ENCODE measurements at regions not wholly inside any gene's neighbourhood (a gene's known extent, or its start where the extent isn't known, plus 50 kb on each side); places are given as distances from the start of the nearest gene placed in this dataset.

GRCh38 chr6:95354551-95354950, 222.8 kb upstream of the MANEA start:
- Mint-ChIP-seq H3K9me3 (no peaks in the 10 kb centered on the region), H3K4me1 (ENCODE audit: low read depth) (no peaks in the 10 kb centered on the region), H3K27ac (no peak overlapping the region), H3K36me3 (ENCODE audit: low read depth) (no peaks in the 10 kb centered on the region), H3K4me3 (no peak overlapping the region), H3K27me3 (ENCODE audit: insufficient read depth) (no peaks in the 10 kb centered on the region)
- intact Hi-C loops (cut with micrococcal nuclease): no loop called here
- DNase-seq (ENCODE audit: low spot score): no peak

GRCh38 chr6:95357380-95358020, 219.8 kb upstream of the MANEA start:
- no peaks in the 10 kb centered on the region for H3K36me3 Mint-ChIP-seq (ENCODE audit: low read depth)
- H3K27ac Mint-ChIP-seq: no peak overlapping the region
- H3K4me3 Mint-ChIP-seq: no peak overlapping the region
- intact Hi-C loops (cut with micrococcal nuclease): no loop called here
- DNase-seq (ENCODE audit: low spot score): no peak
- no peaks in the 10 kb centered on the region for H3K9me3 Mint-ChIP-seq
- no peaks in the 10 kb centered on the region for H3K27me3 Mint-ChIP-seq (ENCODE audit: insufficient read depth)
- no peaks in the 10 kb centered on the region for H3K4me1 Mint-ChIP-seq (ENCODE audit: low read depth)

DNA sequence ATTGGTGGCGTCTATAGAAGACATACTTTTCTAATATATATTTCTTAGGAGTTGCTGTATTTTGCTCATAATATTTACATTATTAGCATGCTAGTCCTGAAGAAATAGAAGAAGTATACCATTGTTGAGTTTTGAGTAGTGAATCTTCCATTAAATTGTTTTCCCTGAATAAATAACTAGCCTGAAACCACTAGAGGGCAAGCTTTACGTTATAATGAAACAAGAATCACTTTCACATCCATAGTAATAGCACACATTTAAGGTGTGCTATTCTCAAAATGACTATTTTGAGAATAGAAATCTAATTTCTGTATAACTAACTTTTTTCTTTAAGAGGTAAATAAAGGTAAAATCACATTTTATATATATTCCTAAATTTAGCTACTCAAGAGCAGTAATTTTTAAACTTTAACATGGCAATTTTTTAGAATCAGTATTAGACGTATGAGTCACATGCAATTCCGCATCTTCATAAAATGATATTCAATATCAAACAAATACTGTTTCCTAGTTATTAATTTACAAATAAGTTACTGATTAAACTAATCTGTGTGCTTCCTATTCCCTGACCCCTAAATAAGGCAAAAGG, 213.2 kb upstream of the MANEA start:
- Mint-ChIP-seq H3K9me3 (no peaks in the 10 kb centered on the region), H3K27me3 (ENCODE audit: insufficient read depth) (no peaks in the 10 kb centered on the region), H3K27ac (no peak overlapping the region), H3K4me3 (no peak overlapping the region), H3K4me1 (ENCODE audit: low read depth) (no peaks in the 10 kb centered on the region), H3K36me3 (ENCODE audit: low read depth) (no peaks in the 10 kb centered on the region)
- no peak for DNase-seq (ENCODE audit: low spot score)
- intact Hi-C loops (cut with micrococcal nuclease): loop anchor here (10.0 kb wide), 1 partner anchor 1101 kb away; no protein-coding TSS in a partner anchor

DNA sequence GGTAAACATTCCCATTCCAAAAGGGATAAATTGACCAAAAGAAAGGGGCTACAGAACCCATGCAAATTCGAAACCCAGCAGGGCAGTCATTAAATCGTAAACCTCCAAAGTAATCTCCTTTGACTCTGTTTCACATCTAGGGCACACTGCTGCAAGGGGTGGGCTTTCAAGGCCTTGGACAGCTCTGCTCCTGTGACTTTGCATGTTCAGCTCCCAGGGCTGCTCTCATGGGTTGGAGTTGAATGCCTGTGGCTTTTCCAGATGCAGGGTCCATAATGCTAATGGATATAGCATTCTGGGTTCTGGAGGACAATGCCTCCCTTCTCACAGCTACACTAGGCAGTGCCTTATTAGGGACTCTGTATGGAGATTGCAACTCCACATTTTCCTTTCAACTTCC, 211.9 kb upstream of the MANEA start:
- H3K4me3 Mint-ChIP-seq: no peak overlapping the region
- no peaks in the 10 kb centered on the region for H3K9me3 Mint-ChIP-seq
- H3K36me3 Mint-ChIP-seq (ENCODE audit: low read depth): no peaks in the 10 kb centered on the region
- DNase-seq (ENCODE audit: low spot score): no peak
- H3K27me3 Mint-ChIP-seq (ENCODE audit: insufficient read depth): no peaks in the 10 kb centered on the region
- H3K4me1 Mint-ChIP-seq (ENCODE audit: low read depth): no peaks in the 10 kb centered on the region
- H3K27ac Mint-ChIP-seq: no peak overlapping the region
- intact Hi-C loops (cut with micrococcal nuclease): loop anchor here (10.0 kb wide), 1 partner anchor 1099 kb away; no protein-coding TSS in a partner anchor

- Mint-ChIP-seq H3K36me3 (ENCODE audit: low read depth) (no peaks in the 10 kb centered on the region), H3K9me3 (no peaks in the 10 kb centered on the region), H3K27ac (no peak overlapping the region), H3K27me3 (ENCODE audit: insufficient read depth) (no peaks in the 10 kb centered on the region), H3K4me3 (no peak overlapping the region), H3K4me1 (ENCODE audit: low read depth) (no peaks in the 10 kb centered on the region)
- no peak for DNase-seq (ENCODE audit: low spot score)
- intact Hi-C loops (cut with micrococcal nuclease): loop anchor here (10.0 kb wide), 1 partner anchor 1098 kb away; no protein-coding TSS in a partner anchor
Observed at GRCh38 chr6:95366414-95366813, 210.9 kb upstream of the MANEA start.

GRCh38 chr6:95383878-95384277, 193.5 kb upstream of the MANEA start:
- Mint-ChIP-seq H3K9me3 (no peaks in the 10 kb centered on the region), H3K27me3 (ENCODE audit: insufficient read depth) (no peaks in the 10 kb centered on the region), H3K4me3 (no peak overlapping the region), H3K27ac (no peak overlapping the region), H3K36me3 (ENCODE audit: low read depth) (no peaks in the 10 kb centered on the region), H3K4me1 (ENCODE audit: low read depth) (no peaks in the 10 kb centered on the region)
- DNase-seq (ENCODE audit: low spot score): no peak
- intact Hi-C loops (cut with micrococcal nuclease): no loop called here

DNA sequence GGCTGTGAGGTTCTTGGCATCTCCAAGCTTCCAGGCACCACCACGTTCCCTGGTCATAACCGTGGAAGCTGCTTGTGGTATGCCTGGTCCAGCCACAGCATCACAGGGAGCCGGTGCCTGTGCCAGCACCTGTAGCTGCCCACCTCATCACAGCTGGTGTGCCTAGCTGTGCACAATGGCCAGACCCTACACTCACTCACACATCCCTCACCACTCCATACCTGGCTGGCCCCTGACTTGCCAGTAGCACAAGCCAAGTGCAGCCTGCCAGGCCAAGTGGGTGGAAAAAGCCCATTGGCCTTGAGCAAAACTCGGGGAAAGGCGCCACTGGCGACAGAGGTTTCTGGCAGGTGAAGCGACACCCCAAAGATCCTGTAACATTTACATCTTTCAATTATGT, 192.3 kb upstream of the MANEA start:
- Mint-ChIP-seq H3K27me3 (ENCODE audit: insufficient read depth) (no peaks in the 10 kb centered on the region), H3K9me3 (no peaks in the 10 kb centered on the region), H3K4me3 (no peak overlapping the region), H3K27ac (no peak overlapping the region), H3K4me1 (ENCODE audit: low read depth) (no peaks in the 10 kb centered on the region), H3K36me3 (ENCODE audit: low read depth) (no peaks in the 10 kb centered on the region)
- intact Hi-C loops (cut with micrococcal nuclease): no loop called here
- no peak for DNase-seq (ENCODE audit: low spot score)

GRCh38 chr6:95387845-95388244, 189.5 kb upstream of the MANEA start:
- DNase-seq (ENCODE audit: low spot score): no peak
- Mint-ChIP-seq H3K36me3 (ENCODE audit: low read depth) (no peaks in the 10 kb centered on the region), H3K4me1 (ENCODE audit: low read depth) (no peaks in the 10 kb centered on the region), H3K4me3 (no peak overlapping the region), H3K9me3 (no peaks in the 10 kb centered on the region), H3K27me3 (ENCODE audit: insufficient read depth) (no peaks in the 10 kb centered on the region), H3K27ac (no peak overlapping the region)
- intact Hi-C loops (cut with micrococcal nuclease): no loop called here

DNA sequence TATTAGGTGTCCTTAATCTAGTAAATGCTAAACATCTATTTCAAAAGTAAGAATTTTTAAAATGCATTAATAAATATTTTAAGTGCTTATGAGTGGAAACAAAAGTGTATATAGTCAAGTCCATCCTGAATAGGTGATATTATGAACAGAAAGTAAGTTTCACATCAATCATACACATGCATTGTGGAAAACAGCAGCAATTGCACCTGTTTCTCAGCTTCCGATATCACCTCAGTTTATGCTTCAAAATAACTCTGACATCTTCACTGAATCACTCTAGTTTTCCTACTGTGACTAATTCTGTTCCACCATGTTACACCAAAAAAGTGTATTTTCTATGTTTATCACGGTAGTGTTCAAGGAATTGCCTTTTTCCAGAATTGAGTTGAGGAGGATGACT, 172.6 kb upstream of the MANEA start:
- Mint-ChIP-seq H3K4me1 (ENCODE audit: low read depth) (no peaks in the 10 kb centered on the region), H3K4me3 (no peak overlapping the region), H3K27ac (no peak overlapping the region), H3K36me3 (ENCODE audit: low read depth) (no peaks in the 10 kb centered on the region), H3K9me3 (no peaks in the 10 kb centered on the region), H3K27me3 (ENCODE audit: insufficient read depth) (no peaks in the 10 kb centered on the region)
- DNase-seq (ENCODE audit: low spot score): no peak
- intact Hi-C loops (cut with micrococcal nuclease): no loop called here

DNA sequence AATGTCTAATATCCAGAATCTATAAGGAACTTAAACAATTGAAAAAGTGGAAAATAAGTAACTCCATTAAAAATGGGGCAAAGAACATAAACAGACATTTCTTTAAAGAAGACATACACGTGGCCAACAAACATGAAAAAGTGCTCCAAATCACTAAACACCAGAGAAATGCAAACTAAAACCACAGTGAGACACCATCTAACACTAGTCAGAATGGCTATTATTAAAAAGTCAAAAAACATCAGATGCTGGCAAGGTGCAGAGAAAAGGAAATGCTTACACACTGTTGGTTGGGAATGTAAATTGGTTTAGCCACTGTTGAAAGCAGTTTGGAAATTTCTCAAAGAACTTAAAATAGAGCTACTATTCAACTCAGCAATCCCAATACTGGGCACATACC, 169.2 kb upstream of the MANEA start:
- Mint-ChIP-seq H3K27ac (no peak overlapping the region), H3K27me3 (ENCODE audit: insufficient read depth) (no peaks in the 10 kb centered on the region), H3K36me3 (ENCODE audit: low read depth) (no peaks in the 10 kb centered on the region), H3K4me3 (no peak overlapping the region), H3K9me3 (no peaks in the 10 kb centered on the region), H3K4me1 (ENCODE audit: low read depth) (no peaks in the 10 kb centered on the region)
- DNase-seq (ENCODE audit: low spot score): no peak
- intact Hi-C loops (cut with micrococcal nuclease): no loop called here

DNA sequence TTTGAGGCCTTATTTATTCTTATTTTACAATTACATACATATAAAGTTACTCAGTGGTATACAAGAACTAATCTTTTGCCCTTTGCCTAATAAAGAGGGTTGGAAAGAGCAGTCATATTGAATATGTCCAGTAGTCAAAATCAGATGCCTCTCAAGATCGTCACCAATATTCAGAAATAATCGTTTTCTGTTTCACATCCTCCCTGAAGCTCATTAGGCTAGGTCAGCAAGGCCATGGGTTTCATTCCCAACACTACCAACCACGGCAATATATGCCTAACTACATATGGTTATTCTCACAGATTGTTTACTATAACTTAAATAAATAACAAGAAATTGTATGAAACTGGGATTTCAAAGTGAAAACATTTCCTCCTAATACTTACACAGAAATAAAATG, 167.2 kb upstream of the MANEA start:
- Mint-ChIP-seq H3K9me3 (no peaks in the 10 kb centered on the region), H3K36me3 (ENCODE audit: low read depth) (no peaks in the 10 kb centered on the region), H3K4me3 (no peak overlapping the region), H3K27ac (no peak overlapping the region), H3K27me3 (ENCODE audit: insufficient read depth) (no peaks in the 10 kb centered on the region), H3K4me1 (ENCODE audit: low read depth) (no peaks in the 10 kb centered on the region)
- DNase-seq (ENCODE audit: low spot score): no peak
- intact Hi-C loops (cut with micrococcal nuclease): no loop called here

GRCh38 chr6:95413789-95414188, 163.5 kb upstream of the MANEA start:
- Mint-ChIP-seq H3K27me3 (ENCODE audit: insufficient read depth) (no peaks in the 10 kb centered on the region), H3K36me3 (ENCODE audit: low read depth) (no peaks in the 10 kb centered on the region), H3K27ac (no peak overlapping the region), H3K9me3 (no peaks in the 10 kb centered on the region), H3K4me3 (no peak overlapping the region), H3K4me1 (ENCODE audit: low read depth) (no peaks in the 10 kb centered on the region)
- DNase-seq (ENCODE audit: low spot score): no peak
- intact Hi-C loops (cut with micrococcal nuclease): no loop called here

DNA sequence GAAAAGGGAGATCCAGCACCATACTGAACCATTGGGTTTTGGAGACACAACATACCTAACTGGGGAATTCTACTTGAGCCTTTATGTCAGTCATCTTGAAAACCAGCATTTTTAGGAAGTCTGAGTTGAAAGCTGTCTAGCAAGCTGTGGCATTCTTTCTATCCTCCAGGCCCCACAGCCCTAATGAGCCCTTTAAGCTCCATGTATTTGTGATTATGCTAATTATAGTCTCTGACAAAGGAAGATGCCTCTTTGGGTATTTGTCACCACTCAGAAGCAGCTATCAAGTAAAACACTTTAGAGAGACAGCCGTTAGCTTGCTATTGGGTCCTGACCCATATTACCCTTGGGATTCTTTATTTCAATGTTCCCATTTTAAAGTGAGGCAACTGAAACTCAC, 159.5 kb upstream of the MANEA start:
- Mint-ChIP-seq H3K4me1 (ENCODE audit: low read depth) (no peaks in the 10 kb centered on the region), H3K36me3 (ENCODE audit: low read depth) (no peaks in the 10 kb centered on the region), H3K4me3 (no peak overlapping the region), H3K9me3 (peaks cover 16% of the 10 kb centered on the region), H3K27ac (no peak overlapping the region), H3K27me3 (ENCODE audit: insufficient read depth) (no peaks in the 10 kb centered on the region)
- intact Hi-C loops (cut with micrococcal nuclease): no loop called here
- no peak for DNase-seq (ENCODE audit: low spot score)

DNA sequence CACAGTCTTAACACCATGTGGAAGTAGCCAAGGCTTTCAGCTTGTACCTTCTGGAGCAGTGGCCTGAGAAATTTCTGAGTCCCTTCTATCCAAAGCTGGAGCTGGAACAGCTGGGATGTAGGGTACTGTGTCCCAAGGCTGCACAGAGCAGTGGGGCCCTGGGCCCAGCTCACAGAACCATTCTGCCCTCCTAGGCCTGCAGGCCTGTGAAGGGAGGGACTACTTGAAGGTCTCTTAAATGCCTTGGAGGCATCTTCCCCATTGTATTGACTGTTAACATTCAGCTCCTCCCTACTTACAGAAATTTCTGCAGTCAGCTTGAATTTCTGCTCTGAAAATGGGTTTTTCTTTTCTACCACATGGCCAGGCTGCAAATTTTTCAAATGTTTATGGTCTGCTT, 156.5 kb upstream of the MANEA start:
- Mint-ChIP-seq H3K36me3 (ENCODE audit: low read depth) (no peaks in the 10 kb centered on the region), H3K4me1 (ENCODE audit: low read depth) (no peaks in the 10 kb centered on the region), H3K4me3 (no peak overlapping the region), H3K27me3 (ENCODE audit: insufficient read depth) (no peaks in the 10 kb centered on the region), H3K27ac (no peak overlapping the region), H3K9me3 (peaks cover 16% of the 10 kb centered on the region)
- no peak for DNase-seq (ENCODE audit: low spot score)
- intact Hi-C loops (cut with micrococcal nuclease): no loop called here
